ENCODE measurements at regions not wholly inside any gene's neighbourhood (a gene's known extent, or its start where the extent isn't known, plus 50 kb on each side); places are given as distances from the start of the nearest gene placed in this dataset.

GRCh38 chr14:53621921-53622320, 334.7 kb downstream of the BMP4 start:
- no peak for DNase-seq (ENCODE audit: low read depth in 1 of 2, low spot score in 1 of 2)
- Histone ChIP-seq H3K27me3 (ENCODE audit: insufficient read depth, poor library complexity, severe bottlenecking) (no peaks in the 10 kb centered on the region), H3K27ac (replicated peaks) (no peak overlapping the region), H3K4me3 (replicated peaks; ENCODE audit: insufficient read depth, low read length) (no peak overlapping the region)
- TF ChIP-seq CTCF (IDR thresholded peaks at IDR 0.05; ENCODE audit: insufficient read depth, low read length): no peak
- no peak for TF ChIP-seq POLR2AphosphoS5 (IDR thresholded peaks at IDR 0.05; ENCODE audit: low read depth)
- TF ChIP-seq GABPA (IDR thresholded peaks at IDR 0.05; ENCODE audit: low read depth): no peak
- no peak for TF ChIP-seq SPI1 (IDR thresholded peaks at IDR 0.05; ENCODE audit: borderline replicate concordance, low read depth)
- no peak for TF ChIP-seq REST (IDR thresholded peaks at IDR 0.05; ENCODE audit: insufficient replicate concordance, low read depth)

GRCh38 chr14:53621433-53621832, 335.2 kb downstream of the BMP4 start:
- DNase-seq (ENCODE audit: low read depth in 1 of 2, low spot score in 1 of 2): no peak
- H3K27ac ChIP-seq (replicated peaks): no peak overlapping the region
- TF ChIP-seq CTCF (IDR thresholded peaks at IDR 0.05; ENCODE audit: insufficient read depth, low read length) (no peak), GABPA (IDR thresholded peaks at IDR 0.05; ENCODE audit: low read depth) (no peak), REST (IDR thresholded peaks at IDR 0.05; ENCODE audit: insufficient replicate concordance, low read depth) (no peak), SPI1 (IDR thresholded peaks at IDR 0.05; ENCODE audit: borderline replicate concordance, low read depth) (no peak), POLR2AphosphoS5 (IDR thresholded peaks at IDR 0.05; ENCODE audit: low read depth) (no peak)
- H3K27me3 ChIP-seq (ENCODE audit: insufficient read depth, poor library complexity, severe bottlenecking): no peaks in the 10 kb centered on the region
- no peak overlapping the region for H3K4me3 ChIP-seq (replicated peaks; ENCODE audit: insufficient read depth, low read length)

- TF ChIP-seq REST (IDR thresholded peaks at IDR 0.05; ENCODE audit: insufficient replicate concordance, low read depth): no peak
- no peak for TF ChIP-seq POLR2AphosphoS5 (IDR thresholded peaks at IDR 0.05; ENCODE audit: low read depth)
- TF ChIP-seq GABPA (IDR thresholded peaks at IDR 0.05; ENCODE audit: low read depth): no peak
- no peak for TF ChIP-seq CTCF (IDR thresholded peaks at IDR 0.05; ENCODE audit: insufficient read depth, low read length)
- no peak for TF ChIP-seq SPI1 (IDR thresholded peaks at IDR 0.05; ENCODE audit: borderline replicate concordance, low read depth)
- no peak overlapping the region for H3K4me3 ChIP-seq (replicated peaks; ENCODE audit: insufficient read depth, low read length)
- no peak for DNase-seq (ENCODE audit: low read depth in 1 of 2, low spot score in 1 of 2)
- H3K27me3 ChIP-seq (ENCODE audit: insufficient read depth, poor library complexity, severe bottlenecking): no peaks in the 10 kb centered on the region
- no peak overlapping the region for H3K27ac ChIP-seq (replicated peaks)
These were observed 335.7 kb downstream of the BMP4 start for GRCh38 chr14:53620890-53621289.

All from HL-60 (cell line).